ENCODE measurements at regions not wholly inside any gene's neighbourhood (a gene's known extent, or its start where the extent isn't known, plus 50 kb on each side); places are given as distances from the start of the nearest gene placed in this dataset.

DNA sequence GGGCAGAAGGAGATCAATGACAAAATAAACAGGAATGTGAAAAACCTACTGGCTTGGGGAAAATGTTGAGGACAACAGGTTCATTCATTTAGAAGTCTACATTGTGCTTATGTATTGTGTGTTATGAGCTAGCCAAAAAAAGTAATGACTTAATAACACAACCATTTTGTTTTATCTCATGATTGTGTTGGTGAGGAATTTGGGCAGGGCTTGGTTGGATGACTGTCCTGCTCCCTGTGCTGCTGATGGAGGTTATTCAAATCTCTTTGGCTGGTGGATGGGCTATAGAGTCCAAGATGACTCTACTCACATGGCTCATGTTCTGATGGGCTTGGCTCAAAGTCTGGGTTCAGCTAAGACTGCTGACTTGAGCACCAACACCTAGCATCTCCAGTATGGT lies 116.3 kb downstream of the HS3ST1 start:
- Histone ChIP-seq H3K27me3 (ENCODE audit: control insufficient read depth, insufficient read depth, low read length) (no peaks in the 10 kb centered on the region), H3K4me1 (ENCODE audit: control insufficient read depth in 2 of 3, insufficient read depth in 2 of 3, low read depth in 1 of 3, low read length in 3 of 3) (no peaks in the 10 kb centered on the region), H3K9me3 (ENCODE audit: control insufficient read depth in 2 of 3, insufficient read depth in 1 of 3, low read length in 3 of 3) (no peaks in the 10 kb centered on the region), H3K36me3 (ENCODE audit: control insufficient read depth in 2 of 3, insufficient read depth in 3 of 3, low read length in 3 of 3) (no peaks in the 10 kb centered on the region), H3K9ac (ENCODE audit: low read length in 3 of 3) (no peak overlapping the region), H3K4me3 (ENCODE audit: low read length in 3 of 3) (no peak overlapping the region), H3K27ac (ENCODE audit: low read depth in 2 of 2, low read length in 2 of 2) (no peak overlapping the region)
- TF ChIP-seq, protein P1, sequence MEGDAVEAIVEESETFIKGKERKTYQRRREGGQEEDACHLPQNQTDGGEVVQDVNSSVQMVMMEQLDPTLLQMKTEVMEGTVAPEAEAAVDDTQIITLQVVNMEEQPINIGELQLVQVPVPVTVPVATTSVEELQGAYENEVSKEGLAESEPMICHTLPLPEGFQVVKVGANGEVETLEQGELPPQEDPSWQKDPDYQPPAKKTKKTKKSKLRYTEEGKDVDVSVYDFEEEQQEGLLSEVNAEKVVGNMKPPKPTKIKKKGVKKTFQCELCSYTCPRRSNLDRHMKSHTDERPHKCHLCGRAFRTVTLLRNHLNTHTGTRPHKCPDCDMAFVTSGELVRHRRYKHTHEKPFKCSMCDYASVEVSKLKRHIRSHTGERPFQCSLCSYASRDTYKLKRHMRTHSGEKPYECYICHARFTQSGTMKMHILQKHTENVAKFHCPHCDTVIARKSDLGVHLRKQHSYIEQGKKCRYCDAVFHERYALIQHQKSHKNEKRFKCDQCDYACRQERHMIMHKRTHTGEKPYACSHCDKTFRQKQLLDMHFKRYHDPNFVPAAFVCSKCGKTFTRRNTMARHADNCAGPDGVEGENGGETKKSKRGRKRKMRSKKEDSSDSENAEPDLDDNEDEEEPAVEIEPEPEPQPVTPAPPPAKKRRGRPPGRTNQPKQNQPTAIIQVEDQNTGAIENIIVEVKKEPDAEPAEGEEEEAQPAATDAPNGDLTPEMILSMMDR (IDR thresholded peaks at IDR 0.05; ENCODE audit: borderline replicate concordance, extremely low read depth, insufficient read depth): no peak
- intact Hi-C loops (cut with DNase I): no loop called here
- FAIRE-seq (no peak), DNase-seq (no peak)

DNA sequence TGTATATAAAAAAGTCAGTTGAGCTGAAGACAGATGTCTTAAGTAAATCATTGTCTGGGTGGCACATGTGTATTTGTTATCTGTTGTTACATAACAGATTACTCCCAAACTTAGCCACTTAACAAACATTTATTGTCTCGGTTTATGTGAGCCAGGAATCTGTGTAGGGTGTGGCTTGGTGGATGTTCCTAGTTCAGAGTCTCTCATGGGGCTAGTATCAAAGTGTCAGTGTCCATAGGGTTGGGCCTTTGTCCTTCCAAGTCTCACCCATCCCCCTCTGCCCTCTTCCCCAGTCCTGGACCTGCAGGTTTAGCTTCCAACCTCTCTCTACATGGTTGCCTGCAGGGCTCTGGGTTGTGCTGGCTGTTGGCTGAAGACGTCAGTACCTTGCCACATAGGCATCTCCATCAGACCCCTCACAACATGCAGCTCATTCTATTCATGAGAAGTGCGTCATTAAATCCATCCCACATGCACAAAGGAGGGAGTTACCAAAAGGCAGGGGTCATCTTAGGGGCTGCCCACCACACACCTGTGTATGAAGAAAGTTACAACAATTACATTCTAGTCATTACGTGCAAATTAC lies 127.5 kb downstream of the HS3ST1 start:
- Histone ChIP-seq H3K9me3 (ENCODE audit: control insufficient read depth in 2 of 3, insufficient read depth in 1 of 3, low read length in 3 of 3) (no peaks in the 10 kb centered on the region), H3K27me3 (ENCODE audit: control insufficient read depth, insufficient read depth, low read length) (no peaks in the 10 kb centered on the region), H3K4me1 (ENCODE audit: control insufficient read depth in 2 of 3, insufficient read depth in 2 of 3, low read depth in 1 of 3, low read length in 3 of 3) (no peaks in the 10 kb centered on the region), H3K9ac (ENCODE audit: low read length in 3 of 3) (no peak overlapping the region), H3K36me3 (ENCODE audit: control insufficient read depth in 2 of 3, insufficient read depth in 3 of 3, low read length in 3 of 3) (no peaks in the 10 kb centered on the region), H3K27ac (ENCODE audit: low read depth in 2 of 2, low read length in 2 of 2) (no peak overlapping the region), H3K4me3 (ENCODE audit: low read length in 3 of 3) (no peak overlapping the region)
- FAIRE-seq (no peak), DNase-seq (no peak)
- intact Hi-C loops (cut with DNase I): no loop called here
- TF ChIP-seq, protein P1 (IDR thresholded peaks at IDR 0.05; ENCODE audit: borderline replicate concordance, extremely low read depth, insufficient read depth): no peak

GRCh38 chr4:11299836-11300235 lies 128.9 kb downstream of the HS3ST1 start:
- Histone ChIP-seq H3K27ac (ENCODE audit: low read depth in 2 of 2, low read length in 2 of 2) (no peak overlapping the region), H3K4me1 (ENCODE audit: control insufficient read depth in 2 of 3, insufficient read depth in 2 of 3, low read depth in 1 of 3, low read length in 3 of 3) (no peaks in the 10 kb centered on the region), H3K36me3 (ENCODE audit: control insufficient read depth in 2 of 3, insufficient read depth in 3 of 3, low read length in 3 of 3) (no peaks in the 10 kb centered on the region), H3K9me3 (ENCODE audit: control insufficient read depth in 2 of 3, insufficient read depth in 1 of 3, low read length in 3 of 3) (no peaks in the 10 kb centered on the region), H3K4me3 (ENCODE audit: low read length in 3 of 3) (no peak overlapping the region), H3K27me3 (ENCODE audit: control insufficient read depth, insufficient read depth, low read length) (no peaks in the 10 kb centered on the region), H3K9ac (ENCODE audit: low read length in 3 of 3) (no peak overlapping the region)
- intact Hi-C loops (cut with DNase I): no loop called here
- FAIRE-seq: no peak
- no peak for DNase-seq
- TF ChIP-seq, protein P1 (IDR thresholded peaks at IDR 0.05; ENCODE audit: borderline replicate concordance, extremely low read depth, insufficient read depth): no peak

- Histone ChIP-seq H3K4me3 (ENCODE audit: low read length in 3 of 3) (no peak overlapping the region), H3K36me3 (ENCODE audit: control insufficient read depth in 2 of 3, insufficient read depth in 3 of 3, low read length in 3 of 3) (no peaks in the 10 kb centered on the region), H3K4me1 (ENCODE audit: control insufficient read depth in 2 of 3, insufficient read depth in 2 of 3, low read depth in 1 of 3, low read length in 3 of 3) (no peaks in the 10 kb centered on the region), H3K9ac (ENCODE audit: low read length in 3 of 3) (no peak overlapping the region), H3K27me3 (ENCODE audit: control insufficient read depth, insufficient read depth, low read length) (no peaks in the 10 kb centered on the region), H3K27ac (ENCODE audit: low read depth in 2 of 2, low read length in 2 of 2) (no peak overlapping the region), H3K9me3 (ENCODE audit: control insufficient read depth in 2 of 3, insufficient read depth in 1 of 3, low read length in 3 of 3) (no peaks in the 10 kb centered on the region)
- FAIRE-seq (no peak), DNase-seq (no peak)
- intact Hi-C loops (cut with DNase I): no loop called here
- TF ChIP-seq, protein P1 (IDR thresholded peaks at IDR 0.05; ENCODE audit: borderline replicate concordance, extremely low read depth, insufficient read depth): no peak
Measured at GRCh38 chr4:11299016-11299415, 129.7 kb downstream of the HS3ST1 start.

All from kidney (tissue), 13 donors.